GM18861 (cell line): ENCODE measurements at regions not wholly inside any gene's neighbourhood (a gene's known extent, or its start where the extent isn't known, plus 50 kb on each side); places are given as distances from the start of the nearest gene placed in this dataset.
"Not testable (repeated sequence)": the region's sequence is repeated elsewhere in the genome, so short reads cannot be mapped to it uniquely, and the experiment has no call there.

Source experiments
- ATAC-seq: cut with Tn5 transposase; IDR thresholded peaks from one replicate; pipeline ENCODE4 v1.9.1; 2021; ENCODE audit not compliant: unreplicated experiment

GRCh38 chr14:47949006-47949405 is 273.6 kb upstream of the MDGA2 start:
- no peak for ATAC-seq

- no peak for ATAC-seq
These were observed 259.9 kb upstream of the MDGA2 start for GRCh38 chr14:47935332-47935731.

DNA sequence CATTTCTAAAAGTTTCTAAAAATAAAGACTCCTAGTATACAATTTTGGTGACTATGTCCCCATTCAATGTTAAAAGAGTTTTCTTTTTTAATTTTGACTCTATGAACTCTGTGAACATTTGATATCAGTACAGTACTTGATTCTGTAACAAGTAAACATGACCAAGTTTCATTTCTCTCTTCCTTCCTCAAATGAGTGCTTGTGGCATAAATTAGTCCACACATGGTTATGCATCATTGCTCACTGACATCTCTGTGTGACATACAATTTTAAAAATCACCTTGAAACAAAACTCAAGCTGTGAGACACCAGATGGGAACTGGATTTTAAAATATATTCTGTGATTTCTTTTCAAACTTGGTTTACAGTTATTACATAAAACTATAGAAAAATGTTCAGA is 253.9 kb upstream of the MDGA2 start:
- ATAC-seq, result peak; percentile 98

- no peak for ATAC-seq
These were observed 245.7 kb upstream of the MDGA2 start for GRCh38 chr14:47921133-47921532.

DNA sequence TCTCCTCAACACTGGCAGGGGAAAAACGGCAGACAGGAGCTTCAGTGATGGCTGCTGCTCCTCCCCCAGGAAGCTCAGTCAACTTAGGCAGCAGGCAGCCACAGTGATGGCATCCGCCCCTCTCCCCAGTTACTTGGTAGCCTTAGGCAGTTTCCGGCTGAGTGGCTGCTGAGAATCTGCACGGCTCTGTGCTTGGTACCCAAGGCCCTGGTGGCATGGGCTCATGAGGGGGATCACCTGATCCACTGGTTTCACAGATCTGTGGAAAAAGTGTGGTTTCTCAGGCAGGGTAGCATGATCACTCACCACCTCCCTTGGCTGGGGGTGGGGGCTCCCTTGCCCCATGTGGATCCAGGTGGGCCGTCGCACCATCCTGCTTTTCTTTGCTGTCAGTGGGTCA is 244.6 kb upstream of the MDGA2 start:
- no peak for ATAC-seq

GRCh38 chr14:47919334-47919846 is 244.0 kb upstream of the MDGA2 start:
- ATAC-seq, result no peak

DNA sequence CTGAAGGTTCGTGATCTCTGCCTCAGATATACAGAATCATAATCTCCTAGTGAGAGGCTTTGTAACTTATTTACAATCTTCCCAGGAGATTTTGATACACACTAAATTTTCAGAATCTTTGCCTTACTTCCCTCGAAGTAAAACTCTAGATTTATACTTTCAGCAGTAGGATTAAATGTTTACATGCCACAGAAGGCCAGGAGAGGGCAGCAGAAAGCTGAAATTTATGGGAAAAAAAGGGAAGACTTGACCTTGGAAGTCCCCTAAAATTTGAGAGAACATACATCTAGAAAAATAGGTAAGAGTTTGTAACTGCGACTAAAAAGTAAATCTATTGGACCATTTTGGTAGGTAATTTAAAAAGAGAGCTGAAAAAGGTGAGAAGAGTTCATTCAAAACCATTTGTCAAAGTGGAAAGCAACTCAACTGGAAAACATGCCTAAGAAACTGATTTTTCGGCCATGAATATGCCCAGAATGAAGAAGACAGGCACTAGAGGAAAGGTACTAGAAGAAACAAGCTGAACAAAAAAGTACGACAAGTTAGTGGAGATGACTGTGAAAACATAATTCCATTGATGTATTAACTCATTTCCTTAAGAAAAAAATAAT is 242.0 kb upstream of the MDGA2 start:
- no peak for ATAC-seq

GRCh38 chr14:47901141-47901540 is 225.7 kb upstream of the MDGA2 start:
- not testable (repeated sequence) for ATAC-seq

DNA sequence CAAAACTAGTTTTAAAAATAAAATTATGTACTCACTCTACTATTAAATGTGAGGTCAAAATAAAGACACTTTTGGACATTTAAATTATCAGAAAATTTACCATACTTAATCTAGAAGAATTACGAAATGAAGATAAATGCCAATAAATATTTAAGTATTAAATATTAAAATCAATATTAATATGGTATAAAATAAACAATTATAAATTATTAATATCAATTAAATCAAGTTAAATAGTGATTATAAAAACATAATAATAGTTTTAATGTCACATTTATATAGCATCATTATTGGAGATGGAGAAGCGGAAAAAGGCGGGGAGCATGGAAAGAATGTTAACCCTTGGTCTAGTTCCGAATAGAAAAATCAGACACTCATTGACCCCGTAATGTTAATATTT is 224.3 kb upstream of the MDGA2 start:
- ATAC-seq, result no peak

DNA sequence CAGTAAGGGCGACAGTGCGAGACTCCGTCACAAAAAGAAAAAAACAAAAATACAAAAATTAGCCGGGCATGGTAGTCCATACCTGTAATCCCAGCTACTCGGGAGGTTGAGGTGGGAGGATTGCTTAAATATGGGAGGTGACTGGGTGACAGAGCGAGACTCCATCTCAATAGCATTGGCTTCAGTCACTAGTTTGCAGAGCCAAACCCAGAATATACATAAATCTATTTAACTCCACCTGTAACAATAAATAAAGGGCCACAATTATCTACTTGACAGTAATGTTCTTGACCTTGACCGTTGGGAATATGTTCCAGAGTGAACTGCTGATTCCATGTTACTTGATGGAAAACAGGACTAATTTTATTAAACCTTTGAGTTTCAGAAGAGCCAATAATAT is 198.9 kb upstream of the MDGA2 start:
- no peak for ATAC-seq

DNA sequence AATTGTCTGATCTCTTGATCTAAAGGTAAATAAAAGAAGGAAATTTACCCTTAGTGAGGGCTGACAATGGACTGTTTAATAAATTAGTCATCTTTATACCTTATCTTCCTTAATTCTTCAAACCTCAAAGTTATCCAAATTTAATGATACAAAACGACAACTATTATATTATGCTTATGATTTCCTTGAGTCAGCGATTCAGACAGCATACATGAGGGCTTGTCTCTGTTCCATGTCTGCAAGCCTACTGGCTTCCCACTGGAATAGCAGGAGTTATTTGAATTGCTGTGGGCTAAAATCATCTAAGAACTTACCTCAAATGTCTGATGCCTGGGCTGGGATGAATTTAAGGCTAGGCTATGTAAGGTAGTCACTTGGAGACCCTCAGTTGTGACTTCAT is 197.2 kb upstream of the MDGA2 start:
- no peak for ATAC-seq

- ATAC-seq, result no peak
These were observed 188.0 kb upstream of the MDGA2 start for GRCh38 chr14:47863441-47863840.

DNA sequence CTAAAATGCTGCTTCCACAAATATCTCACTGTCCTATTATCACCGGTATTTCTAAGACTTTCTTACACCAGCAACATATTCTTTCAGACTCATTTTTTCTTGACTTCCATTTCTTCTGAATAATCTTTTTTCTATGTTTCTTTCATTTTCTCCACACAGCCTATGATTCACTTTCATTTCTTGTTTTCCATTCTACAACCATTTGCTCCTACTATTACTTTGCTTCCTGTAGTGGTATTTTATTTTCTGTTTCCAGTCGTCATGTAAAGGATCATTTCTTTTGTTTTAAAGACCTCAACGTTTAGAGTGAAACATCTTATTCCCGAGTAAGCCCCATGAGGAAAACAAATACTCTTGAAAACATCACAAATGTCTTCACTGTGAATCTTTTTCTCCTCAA is 182.2 kb upstream of the MDGA2 start:
- no peak for ATAC-seq

GRCh38 chr14:47852278-47852677 is 176.9 kb upstream of the MDGA2 start:
- no peak for ATAC-seq

- ATAC-seq, result no peak
These were observed 170.6 kb upstream of the MDGA2 start for GRCh38 chr14:47846008-47846407.

GRCh38 chr14:47843236-47843635 is 167.8 kb upstream of the MDGA2 start:
- ATAC-seq, result no peak

- ATAC-seq, result no peak
These were observed 157.6 kb upstream of the MDGA2 start for GRCh38 chr14:47833011-47833410.

GRCh38 chr14:47826809-47827208 is 151.4 kb upstream of the MDGA2 start:
- no peak for ATAC-seq

DNA sequence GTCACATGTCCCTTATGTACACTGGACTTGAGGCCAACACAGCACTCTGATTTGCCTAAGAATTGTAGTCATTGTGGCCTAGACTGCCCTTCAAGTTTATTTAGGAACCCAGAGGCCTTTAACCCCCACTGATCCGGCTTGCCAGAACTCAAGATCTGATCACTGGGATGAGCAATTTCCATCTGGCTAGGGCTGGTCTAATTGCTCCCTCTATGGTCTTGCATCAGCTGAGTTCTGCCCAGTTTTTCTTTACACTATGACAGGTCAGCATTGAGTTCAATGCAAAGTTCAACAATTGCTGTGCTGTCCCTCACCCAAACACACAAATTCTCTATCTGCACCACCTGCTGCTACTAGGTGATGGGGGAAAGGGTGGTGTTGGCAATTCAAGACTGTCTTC is 146.9 kb upstream of the MDGA2 start:
- no peak for ATAC-seq

GRCh38 chr14:47821135-47821534 is 145.7 kb upstream of the MDGA2 start:
- no peak for ATAC-seq

- ATAC-seq, result no peak
These were observed 115.1 kb upstream of the MDGA2 start for GRCh38 chr14:47790477-47790876.

DNA sequence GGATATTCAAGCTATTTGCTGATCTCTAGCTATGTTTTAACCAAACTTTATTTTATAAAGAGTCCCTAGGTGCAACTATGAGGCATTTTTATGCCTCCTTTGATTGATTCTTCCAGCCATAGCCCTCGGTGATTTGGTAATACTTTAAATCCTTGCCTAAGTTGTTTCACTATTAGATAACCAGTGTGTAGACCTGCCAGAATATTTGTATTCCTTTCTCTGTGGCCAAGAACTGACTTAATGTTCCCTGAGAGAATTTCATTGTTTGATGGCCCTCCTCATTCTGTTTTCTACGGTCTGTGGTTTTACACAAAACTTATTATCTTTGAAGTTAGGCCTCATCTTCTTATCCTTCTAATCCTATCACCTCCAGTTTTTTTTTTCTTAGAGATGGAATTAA is 109.7 kb upstream of the MDGA2 start:
- ATAC-seq, result no peak

- ATAC-seq, result no peak
These were observed 103.2 kb upstream of the MDGA2 start for GRCh38 chr14:47778631-47779030.
